Activated T-helper 1 cell treated with anti-CD3 and anti-CD28 coated beads, Interleukin-2, amount 50 U/mL, for 16 hours (primary cell): ENCODE measurements at regions not wholly inside any gene's neighbourhood (a gene's known extent, or its start where the extent isn't known, plus 50 kb on each side); places are given as distances from the start of the nearest gene placed in this dataset.

Source experiments
- DNase-seq, 2 donors: peaks; one replicate each; pipeline ENCODE4 v3.0.0-alpha.2; 2020; ENCODE audit warnings: low read depth in 1 of 2, low spot score in 1 of 2

DNA sequence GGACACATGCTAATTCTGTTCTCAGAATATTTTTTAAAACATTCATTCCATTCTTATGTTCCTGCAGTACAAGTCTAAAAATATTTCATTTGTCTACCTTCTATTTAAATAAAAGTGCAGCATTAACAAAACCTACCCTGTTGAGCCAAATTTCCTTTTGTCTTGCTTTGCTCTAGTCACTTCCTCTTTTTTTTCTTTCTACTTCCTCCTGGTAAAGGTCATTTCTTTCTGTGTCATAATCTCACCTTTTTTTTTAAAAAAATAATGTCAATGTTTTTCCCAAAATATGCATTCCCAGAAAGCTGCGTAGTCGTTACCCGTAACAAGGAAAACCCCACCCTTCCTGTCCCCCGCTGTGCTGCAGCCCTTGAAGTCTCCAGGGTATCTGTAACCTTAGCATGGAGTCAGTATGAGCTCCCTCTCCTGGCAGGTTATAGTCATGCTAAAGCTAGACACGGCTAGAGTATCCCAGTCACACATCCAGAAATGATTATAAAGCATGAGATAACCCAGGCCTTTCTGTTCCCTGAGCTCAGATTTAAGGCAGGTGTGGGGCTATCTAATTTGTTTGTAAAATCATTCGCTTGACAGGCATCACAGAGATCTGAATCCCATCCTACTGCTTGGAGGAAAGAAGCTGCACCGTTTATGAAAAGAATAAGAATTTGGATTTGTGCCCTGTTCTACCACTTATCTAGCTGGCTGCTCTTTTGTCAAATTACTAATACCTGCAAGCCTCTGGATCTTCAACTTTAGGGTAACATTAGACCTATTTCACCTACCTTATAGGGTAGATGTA, 51.1 kb upstream of the EED start:
- DNase-seq: peak; percentile 8 to 35

DNA sequence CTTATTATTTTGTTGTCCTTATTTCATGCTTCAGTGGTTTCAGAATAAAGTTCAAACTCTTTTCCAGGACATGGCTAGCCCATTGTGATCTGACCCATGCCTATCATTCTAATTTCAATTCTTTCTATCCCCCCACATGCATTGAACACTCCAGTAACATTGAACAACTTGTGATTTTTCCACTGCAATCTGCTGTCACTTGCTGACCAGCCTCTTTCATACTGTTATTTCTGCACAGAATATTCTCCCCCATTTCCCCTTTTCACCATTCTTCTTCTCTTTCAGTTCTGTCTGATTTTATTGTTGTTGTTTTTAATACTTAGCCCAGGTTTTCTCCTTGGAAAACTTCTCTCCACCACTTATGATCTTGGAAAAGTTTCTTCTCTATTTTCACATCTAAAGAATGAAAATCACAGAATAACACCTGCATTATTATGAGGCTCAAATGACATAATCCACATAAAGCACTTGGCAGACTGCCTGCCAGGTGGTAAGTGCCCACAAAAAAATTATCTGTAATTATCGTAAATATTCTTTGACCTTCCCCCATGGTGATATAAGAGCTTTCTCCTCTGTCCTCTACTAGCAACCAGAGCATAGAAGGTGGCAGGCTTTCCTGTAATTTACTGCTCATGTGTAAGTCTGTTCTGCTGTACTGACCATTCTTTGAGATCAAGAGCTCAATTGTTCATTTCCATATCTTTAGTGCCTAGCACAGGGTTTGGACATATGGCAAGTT, 51.9 kb upstream of the EED start:
- no peak for DNase-seq

DNA sequence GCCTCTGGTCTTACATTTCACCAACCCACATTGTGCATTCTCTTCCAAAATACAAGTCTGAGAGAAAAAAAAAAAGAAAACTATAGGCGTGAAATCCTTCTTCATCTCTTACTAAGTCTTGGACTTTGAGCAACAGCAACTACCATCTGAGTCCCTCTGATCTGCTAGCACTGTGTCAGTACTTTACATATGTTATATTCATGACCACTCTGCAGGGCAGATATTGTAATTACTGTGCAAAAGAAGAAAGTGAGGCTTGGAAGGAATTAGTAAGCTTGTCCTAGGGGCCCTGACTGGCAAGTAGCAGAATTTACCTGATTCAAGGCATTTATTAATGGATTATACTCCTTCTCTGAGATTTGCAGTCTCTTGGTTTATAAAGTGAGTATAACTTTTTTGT, 52.7 kb upstream of the EED start:
- DNase-seq: no peak

GRCh38 chr11:86187027-86187426, 57.5 kb upstream of the EED start:
- DNase-seq: no peak

DNA sequence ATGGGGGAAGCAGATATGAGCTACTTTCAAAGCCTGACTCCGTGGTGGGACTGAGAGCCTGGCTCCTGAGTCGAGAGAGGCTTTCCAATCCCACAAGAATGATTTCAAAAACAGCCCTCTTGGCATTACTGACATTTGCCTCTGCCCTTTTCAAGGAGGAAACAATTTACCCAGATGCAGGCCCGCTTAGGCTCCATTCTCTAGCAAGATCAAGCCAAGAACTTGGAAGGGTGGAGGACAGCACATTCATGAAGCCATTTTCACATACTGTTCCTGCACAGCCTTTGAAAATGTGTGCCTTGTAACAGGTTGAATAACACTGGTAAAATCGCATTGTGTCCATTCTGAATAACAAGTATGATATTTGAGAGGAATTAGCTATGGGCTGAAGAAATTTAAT, 58.2 kb upstream of the EED start:
- no peak for DNase-seq

DNA sequence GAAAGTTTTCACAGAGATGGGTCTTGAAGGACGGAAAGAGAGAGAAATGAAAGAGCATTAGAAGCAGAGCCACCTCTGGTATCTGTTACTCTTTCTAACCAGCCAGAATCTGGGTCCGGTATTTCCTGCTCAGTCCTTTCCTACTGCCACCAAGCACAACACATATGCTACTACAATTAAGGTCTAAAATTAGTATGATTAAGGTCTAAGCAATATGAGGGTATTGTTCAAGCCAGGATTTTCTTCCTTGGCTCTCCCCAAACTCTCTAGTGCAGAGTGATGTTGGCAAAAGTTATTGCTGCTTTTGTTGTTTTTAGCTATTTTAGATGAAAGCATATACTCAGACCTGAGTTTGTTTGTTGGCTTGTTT, 59.2 kb upstream of the EED start:
- DNase-seq: no peak

DNA sequence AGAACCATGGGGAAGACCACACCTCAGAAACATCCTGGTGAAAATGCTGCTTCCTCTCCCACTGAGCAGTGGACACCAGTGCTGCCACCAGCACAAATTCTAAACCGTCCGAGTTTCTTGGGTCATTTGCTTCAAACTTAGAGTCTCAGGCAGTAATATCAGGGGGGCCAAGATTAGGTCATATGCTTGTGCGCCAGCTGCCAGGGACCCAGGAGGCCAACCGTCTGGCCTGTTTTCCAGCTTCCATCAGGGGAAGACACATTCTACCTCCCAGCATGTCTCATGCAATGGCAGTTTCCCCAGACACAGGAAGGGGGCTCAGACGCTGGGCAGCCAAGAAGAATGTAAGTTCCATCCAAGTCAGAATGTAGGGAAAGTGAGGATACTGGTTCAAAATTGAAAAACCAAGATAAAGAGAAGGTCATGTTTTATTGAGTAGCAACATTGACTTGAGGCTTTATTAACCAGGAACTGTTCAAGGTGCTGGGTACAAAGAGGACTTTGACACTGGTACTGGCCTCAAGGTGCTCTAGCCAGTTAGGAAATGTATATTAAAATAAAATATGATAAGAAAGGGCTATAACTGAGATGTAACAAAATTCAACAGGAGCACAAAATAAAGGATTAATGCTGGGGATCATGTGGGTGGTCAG, 59.7 kb upstream of the EED start:
- no peak for DNase-seq

DNA sequence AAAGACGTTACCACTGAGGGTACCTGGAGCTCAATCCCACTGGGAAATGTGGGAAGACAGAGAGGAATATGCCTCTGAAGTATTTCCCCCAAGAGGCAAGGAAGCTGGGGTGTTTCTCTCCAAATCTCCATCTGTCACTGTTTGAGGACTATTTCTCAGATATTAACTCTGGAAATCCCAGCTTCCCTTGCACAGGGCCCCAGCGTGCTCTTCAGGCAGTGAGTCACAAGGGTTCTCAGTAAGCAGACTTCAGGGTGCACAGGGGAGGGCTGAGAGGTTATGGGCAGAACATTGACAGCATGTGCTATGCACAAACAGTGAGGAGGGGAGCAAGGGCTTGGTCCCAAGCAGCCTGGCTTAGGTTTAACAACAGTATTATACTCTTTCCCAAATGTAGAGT, 60.9 kb upstream of the EED start:
- DNase-seq: no peak

DNA sequence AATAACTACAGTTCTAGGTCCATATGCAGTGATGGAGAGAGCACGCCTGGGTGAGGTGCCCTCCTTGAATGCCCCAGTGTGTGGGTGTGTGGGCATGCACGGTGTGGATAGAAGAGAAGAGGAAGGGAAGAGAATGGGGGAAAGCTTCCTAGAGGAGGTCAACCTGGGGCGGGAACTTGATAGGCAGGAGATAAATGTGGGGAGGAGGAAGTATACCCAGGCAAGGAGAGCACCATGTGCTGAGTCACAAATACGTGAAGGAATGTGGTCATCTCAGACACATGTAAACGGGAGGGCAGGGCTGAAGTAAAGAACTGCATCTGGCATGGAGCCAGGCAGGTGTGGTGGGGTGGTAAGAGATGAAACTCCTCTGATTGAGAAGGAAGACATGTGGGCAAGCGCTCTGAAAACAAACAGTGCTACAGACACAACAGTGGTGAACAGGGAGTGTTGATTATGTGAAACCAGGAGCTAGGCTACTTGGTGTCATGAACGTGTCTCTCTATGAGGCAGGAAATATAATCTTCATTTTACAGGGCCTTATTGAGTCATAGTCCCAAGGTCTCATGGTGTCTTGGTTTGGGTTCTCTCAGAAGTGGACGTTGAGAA, 61.5 kb upstream of the EED start:
- peak; percentile 9 to 37 for DNase-seq

GRCh38 chr11:86181379-86181778, 63.2 kb upstream of the EED start:
- no peak for DNase-seq

DNA sequence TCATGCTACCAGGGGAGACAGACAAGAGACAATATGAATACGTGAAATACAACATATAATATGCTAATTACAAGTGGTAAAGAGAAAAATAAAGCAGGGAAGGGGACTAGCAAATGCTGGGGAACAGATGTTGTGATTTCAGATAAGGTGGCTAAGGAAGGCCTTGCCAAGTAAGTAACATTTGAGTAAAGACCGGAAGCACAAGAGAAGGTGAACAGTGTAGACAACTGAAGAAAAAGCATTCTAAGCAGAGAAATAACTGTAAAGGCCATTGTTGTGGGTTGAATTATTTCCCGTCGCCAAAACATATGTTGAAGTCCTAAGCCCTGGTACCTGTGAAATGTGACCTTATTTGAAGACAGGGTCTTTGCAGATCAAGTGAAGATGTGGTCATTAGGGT, 63.7 kb upstream of the EED start:
- no peak for DNase-seq

- no peak for DNase-seq
Observed at GRCh38 chr11:86180423-86180822, 64.1 kb upstream of the EED start.

DNA sequence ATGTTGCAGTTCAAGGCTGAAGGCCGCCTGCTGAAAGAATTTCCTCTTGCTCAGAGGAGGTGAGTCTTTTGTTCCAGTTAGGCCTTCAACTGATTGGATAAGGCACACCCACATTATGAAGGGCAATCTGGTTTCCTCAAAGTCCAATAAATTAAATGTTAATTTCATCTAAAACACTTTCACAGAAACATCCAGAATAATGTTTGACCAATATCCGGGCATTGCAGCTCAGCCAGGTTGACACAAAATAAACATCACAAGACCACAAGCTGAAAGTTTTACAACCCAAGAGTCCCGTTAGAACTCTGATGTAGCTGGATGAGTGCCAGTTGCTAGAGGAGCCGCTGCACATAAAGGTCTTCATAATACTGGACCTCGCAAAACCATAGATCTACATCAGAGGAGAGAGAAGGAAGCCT, 64.9 kb upstream of the EED start:
- no peak for DNase-seq

- DNase-seq: no peak
Observed at GRCh38 chr11:86177302-86177701, 67.3 kb upstream of the EED start.

DNA sequence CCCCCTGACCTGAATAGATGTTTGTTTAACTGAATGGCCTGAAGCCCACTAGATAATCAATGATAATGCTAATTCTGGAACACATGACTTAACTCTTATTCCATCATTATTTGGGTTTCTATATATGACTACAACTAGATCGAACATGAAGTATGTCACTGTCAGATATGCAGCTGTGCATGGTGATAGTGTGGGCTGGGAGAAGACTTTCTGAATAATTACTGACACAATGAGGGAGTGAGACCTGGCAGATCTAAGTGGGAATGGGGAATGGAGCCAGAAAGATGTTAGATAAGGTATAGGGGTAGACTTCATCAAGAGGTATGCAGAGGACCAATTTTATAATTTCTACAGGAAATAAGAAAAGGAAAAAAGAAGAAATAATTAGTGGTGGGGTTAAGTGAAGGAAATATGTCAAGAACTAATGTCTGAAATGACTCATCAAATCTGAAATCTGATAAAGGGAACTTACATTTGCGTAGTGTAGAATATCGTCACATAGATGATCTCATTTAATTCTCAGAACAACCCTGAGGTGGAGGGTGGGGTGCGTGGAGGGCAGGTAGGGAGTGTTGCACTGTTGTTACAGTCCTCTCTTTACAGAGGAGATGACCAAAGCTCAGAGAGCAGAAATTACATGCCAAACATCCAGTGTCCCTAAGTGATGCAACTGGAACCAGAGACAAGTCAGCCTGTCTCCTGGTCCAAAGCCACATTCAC, 68.2 kb upstream of the EED start:
- DNase-seq: peak in 1 of 2 donors; percentile 13

DNA sequence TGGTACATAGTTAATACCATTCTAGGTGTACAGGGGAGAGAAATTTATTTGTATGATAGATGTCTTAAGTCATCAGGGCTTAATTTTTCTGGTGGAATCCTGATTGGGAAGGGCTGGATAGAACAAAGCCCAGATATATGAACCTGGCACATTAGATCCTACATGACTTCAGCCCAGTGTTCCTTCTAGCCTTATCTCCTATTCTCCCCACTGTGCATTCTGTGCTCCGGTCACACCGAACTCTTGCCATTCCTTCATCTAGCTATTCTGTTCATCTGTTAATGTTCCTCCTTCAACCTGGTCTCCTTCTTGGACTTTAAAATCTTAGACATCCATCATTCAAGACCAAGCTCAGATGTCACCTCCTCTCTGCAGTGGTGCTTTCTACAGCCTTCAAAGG, 68.9 kb upstream of the EED start:
- no peak for DNase-seq

- DNase-seq: no peak
Observed at GRCh38 chr11:86175191-86175590, 69.4 kb upstream of the EED start.

GRCh38 chr11:86174101-86175046, 70.2 kb upstream of the EED start:
- no peak for DNase-seq

DNA sequence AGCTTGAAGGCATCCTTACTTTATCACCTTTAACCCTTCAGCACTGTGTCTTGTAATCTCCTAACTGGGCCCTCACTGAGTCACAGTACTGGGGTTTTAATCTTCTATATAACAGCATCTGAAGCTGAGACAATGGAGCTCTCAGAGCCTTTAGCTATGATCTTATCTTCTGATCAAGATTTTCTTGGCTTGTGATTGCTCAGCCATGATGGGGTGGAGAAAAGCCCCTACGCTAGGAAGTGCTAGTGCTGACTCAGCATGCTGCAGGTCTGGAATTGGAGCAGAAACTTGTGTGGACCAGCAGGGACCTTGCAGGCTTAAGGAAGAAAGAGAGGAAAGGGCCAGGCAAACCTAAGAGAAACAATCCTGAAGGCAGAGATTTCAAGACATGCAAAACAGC, 71.7 kb upstream of the EED start:
- no peak for DNase-seq

DNA sequence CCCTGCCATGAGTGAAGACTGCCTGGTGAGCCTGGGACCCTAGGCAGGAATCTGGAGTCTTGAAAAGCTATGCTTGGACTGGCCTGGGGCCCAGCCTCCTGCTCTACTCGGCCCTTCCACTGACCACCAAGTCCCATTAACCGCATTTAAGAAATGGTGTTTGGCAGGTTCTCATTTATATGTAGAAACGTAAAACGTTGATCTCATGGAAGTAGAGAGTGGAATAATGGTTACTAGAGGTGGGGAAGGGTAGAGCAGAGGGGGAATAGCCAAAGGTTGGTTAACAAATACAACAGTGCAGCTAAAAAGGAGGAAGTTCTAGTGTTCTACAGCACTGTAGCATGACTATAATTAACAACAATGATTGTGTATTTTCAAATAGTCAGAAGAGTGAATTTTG, 72.9 kb upstream of the EED start:
- DNase-seq: no peak
